GM23338 (cell line): ENCODE measurements at regions not wholly inside any gene's neighbourhood (a gene's known extent, or its start where the extent isn't known, plus 50 kb on each side); places are given as distances from the start of the nearest gene placed in this dataset.
A peak's percentile ranks its signal among the peaks of the same experiment; 100 is the strongest.

Experiments used
- ATAC-seq: fragments of 200-7000 bp; cut with Tn5 transposase; 3 replicates; pipeline ENCODE4 v1.9.1; 2020
- DNase-seq: peaks from one replicate; pipeline ENCODE4 v3.0.0-alpha.2; 2015; ENCODE audit warnings: low spot score
- H2AFZ ChIP-seq: fragments of 200-600 bp; sonication (generic); 2 replicates; pipeline ENCODE4 v1.8.0; 2016; ENCODE audit warnings: antibody characterized with exemption, mild to moderate bottlenecking, moderate library complexity
- H3F3A ChIP-seq: fragments of 200-600 bp; sonication (generic); replicated peaks from 2 replicates; pipeline ENCODE4 v1.8.0; 2017; ENCODE audit warnings: antibody characterized with exemption, mixed run types, low read depth
- H3K27ac ChIP-seq: fragments of 200-600 bp; sonication (generic); 2 replicates; pipeline ENCODE4 v1.6.1; 2016; ENCODE audit warnings: low read depth
- H3K27me3 ChIP-seq: fragments of 200-600 bp; sonication (generic); 2 replicates; pipeline ENCODE4 v1.8.0; 2016; ENCODE audit warnings: mild to moderate bottlenecking, mixed run types, moderate library complexity; ENCODE audit not compliant: insufficient read depth
- H3K36me3 ChIP-seq: fragments of 200-600 bp; sonication (generic); 2 replicates; pipeline ENCODE4 v1.8.0; 2016; ENCODE audit warnings: mild to moderate bottlenecking; ENCODE audit not compliant: insufficient read depth
- H3K4me1 ChIP-seq: fragments of 200-600 bp; sonication (generic); 2 replicates; pipeline ENCODE4 v1.8.0; 2016; ENCODE audit warnings: mild to moderate bottlenecking, moderate library complexity; ENCODE audit not compliant: insufficient read depth
- H3K4me2 ChIP-seq: fragments of 200-600 bp; sonication (generic); 2 replicates; pipeline ENCODE4 v1.7.1; 2017; ENCODE audit warnings: mixed run types
- H3K4me3 ChIP-seq: fragments of 200-600 bp; sonication (generic); 2 replicates; pipeline ENCODE4 v1.6.1; 2016; ENCODE audit warnings: mixed run types
- H3K79me2 ChIP-seq: fragments of 200-600 bp; sonication (generic); replicated peaks from 2 replicates; pipeline ENCODE4 v1.8.0; 2017; ENCODE audit warnings: mild to moderate bottlenecking; ENCODE audit not compliant: insufficient read depth
- H3K9me2 ChIP-seq: fragments of 200-600 bp; sonication (generic); 2 replicates; pipeline ENCODE4 v1.8.0; 2017; ENCODE audit not compliant: insufficient read depth
- H4K20me1 ChIP-seq: fragments of 200-600 bp; sonication (generic); replicated peaks from 2 replicates; pipeline ENCODE4 v1.8.0; 2017; ENCODE audit warnings: mild to moderate bottlenecking; ENCODE audit not compliant: insufficient read depth
- H3K27ac Mint-ChIP-seq: 2 replicates; pipeline ENCODE4 v1.8.0; 2020; ENCODE audit warnings: inconsistent platforms, mild to moderate bottlenecking, moderate library complexity, mixed read lengths
- H3K27me3 Mint-ChIP-seq: 3 replicates; pipeline ENCODE4 v1.8.0; 2022; ENCODE audit warnings: low read depth, mild to moderate bottlenecking, moderate library complexity, mixed read lengths, inconsistent platforms; ENCODE audit not compliant: insufficient read depth, poor library complexity
- H3K36me3 Mint-ChIP-seq: 3 replicates; pipeline ENCODE4 v1.8.0; 2021; ENCODE audit warnings: low read depth, mild to moderate bottlenecking, inconsistent platforms, moderate library complexity, mixed read lengths
- H3K4me1 Mint-ChIP-seq: 3 replicates; pipeline ENCODE4 v1.8.0; 2020; ENCODE audit warnings: mild to moderate bottlenecking, inconsistent platforms, mixed read lengths
- H3K4me3 Mint-ChIP-seq: 3 replicates; pipeline ENCODE4 v1.8.0; 2021; ENCODE audit warnings: moderate library complexity, mild to moderate bottlenecking, inconsistent platforms, mixed read lengths
- H3K9me3 Mint-ChIP-seq: 3 replicates; pipeline ENCODE4 v1.8.0; 2020; ENCODE audit warnings: moderate library complexity, mild to moderate bottlenecking, inconsistent platforms, mixed read lengths
- EZH2 ChIP-seq: fragments of 200-600 bp; sonication (generic); IDR thresholded peaks from one replicate; pipeline ENCODE4 v1.8.0; 2017; ENCODE audit warnings: antibody characterized with exemption, mild to moderate bottlenecking, low read depth; ENCODE audit not compliant: unreplicated experiment
- EZH2phosphoT487 ChIP-seq: fragments of 200-600 bp; sonication (generic); IDR thresholded peaks from one replicate; pipeline ENCODE4 v1.8.1; 2018; ENCODE audit warnings: antibody characterized with exemption; ENCODE audit not compliant: unreplicated experiment
- NANOG ChIP-seq: IDR thresholded peaks from 2 replicates; pipeline ENCODE4 v1.6.1; 2016; ENCODE audit warnings: antibody characterized with exemption, borderline replicate concordance
- ZNF114 ChIP-seq: fragments of 250-450 bp; sonication (Bioruptor Pico); IDR thresholded peaks from 2 replicates; pipeline ENCODE4 v1.5.0; 2020; ENCODE audit warnings: mild to moderate bottlenecking, moderate library complexity
- ZNF331 ChIP-seq: fragments of 250-450 bp; sonication (Bioruptor Pico); IDR thresholded peaks from 2 replicates; pipeline ENCODE4 v1.5.0; 2020; ENCODE audit warnings: low read depth, mild to moderate bottlenecking, moderate library complexity
- TF ChIP-seq, protein P1 (sequence below): fragments of 250-450 bp; sonication (Bioruptor Pico); IDR thresholded peaks from 2 replicates; pipeline ENCODE4 v1.5.0; 2020; ENCODE audit warnings: mild to moderate bottlenecking, moderate library complexity
- TF ChIP-seq, protein P2 (sequence below): IDR thresholded peaks from 2 replicates; pipeline ENCODE4 v1.6.1; 2016; ENCODE audit warnings: antibody characterized with exemption
- TF ChIP-seq, protein P3 (sequence below), 2 experiments: fragments of 200-600 bp in 1 of 2; sonication (generic) in 1 of 2; conservative IDR thresholded peaks; 2 replicates each; pipeline versions ENCODE4 v1.5.1 to v1.6.1; 2016 to 2017; ENCODE audit warnings: antibody characterized with exemption in 2 of 2, low read depth in 2 of 2, mild to moderate bottlenecking in 2 of 2, moderate library complexity in 1 of 2

DNA sequence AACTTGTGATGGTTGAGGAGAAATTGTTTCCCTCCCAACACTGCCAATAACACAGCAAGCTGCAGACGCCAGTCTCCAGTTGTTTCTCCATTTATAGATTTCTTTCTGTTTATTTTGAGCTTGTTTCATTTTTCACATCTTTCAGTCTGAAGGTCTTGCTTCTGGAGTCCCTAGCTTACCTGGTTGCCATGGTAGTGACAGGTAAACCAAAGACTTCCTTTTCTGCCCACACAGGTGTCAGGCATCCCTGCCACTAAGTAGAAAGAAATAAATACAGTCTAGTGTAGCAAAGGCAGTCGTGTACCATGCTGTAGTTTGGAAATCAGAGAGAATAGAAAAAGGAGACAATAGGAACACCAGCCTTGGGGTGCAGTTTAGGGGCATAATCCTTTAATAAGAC lies 82.8 kb downstream of the MARCHF4 start:
- ATAC-seq: no peak
- Histone ChIP-seq H2AFZ (no peak overlapping the region), H3K4me3 (no peak overlapping the region), H3K27ac (no peak overlapping the region), H3K4me1 (peaks cover 36% of the 10 kb centered on the region), H3K79me2 (no peaks in the 10 kb centered on the region), H4K20me1 (no peaks in the 10 kb centered on the region), H3K9me2 (no peaks in the 10 kb centered on the region), H3K36me3 (no peaks in the 10 kb centered on the region), H3F3A (no peaks in the 10 kb centered on the region), H3K4me2 (peak overlapping the region; percentile 49; the same call in 1 of the 2 replicates), H3K27me3 (no peaks in the 10 kb centered on the region)
- Mint-ChIP-seq H3K4me1 (peaks cover 31% of the 10 kb centered on the region), H3K9me3 (no peaks in the 10 kb centered on the region), H3K36me3 (no peaks in the 10 kb centered on the region), H3K27me3 (peaks cover 12% of the 10 kb centered on the region), H3K27ac (no peak overlapping the region), H3K4me3 (no peak overlapping the region)
- TF ChIP-seq EZH2phosphoT487 (no peak), EZH2 (no peak), NANOG (no peak), ZNF331 (CRISPR knock-in tag) (no peak), ZNF114 (CRISPR knock-in tag) (no peak)
- TF ChIP-seq, protein P1, sequence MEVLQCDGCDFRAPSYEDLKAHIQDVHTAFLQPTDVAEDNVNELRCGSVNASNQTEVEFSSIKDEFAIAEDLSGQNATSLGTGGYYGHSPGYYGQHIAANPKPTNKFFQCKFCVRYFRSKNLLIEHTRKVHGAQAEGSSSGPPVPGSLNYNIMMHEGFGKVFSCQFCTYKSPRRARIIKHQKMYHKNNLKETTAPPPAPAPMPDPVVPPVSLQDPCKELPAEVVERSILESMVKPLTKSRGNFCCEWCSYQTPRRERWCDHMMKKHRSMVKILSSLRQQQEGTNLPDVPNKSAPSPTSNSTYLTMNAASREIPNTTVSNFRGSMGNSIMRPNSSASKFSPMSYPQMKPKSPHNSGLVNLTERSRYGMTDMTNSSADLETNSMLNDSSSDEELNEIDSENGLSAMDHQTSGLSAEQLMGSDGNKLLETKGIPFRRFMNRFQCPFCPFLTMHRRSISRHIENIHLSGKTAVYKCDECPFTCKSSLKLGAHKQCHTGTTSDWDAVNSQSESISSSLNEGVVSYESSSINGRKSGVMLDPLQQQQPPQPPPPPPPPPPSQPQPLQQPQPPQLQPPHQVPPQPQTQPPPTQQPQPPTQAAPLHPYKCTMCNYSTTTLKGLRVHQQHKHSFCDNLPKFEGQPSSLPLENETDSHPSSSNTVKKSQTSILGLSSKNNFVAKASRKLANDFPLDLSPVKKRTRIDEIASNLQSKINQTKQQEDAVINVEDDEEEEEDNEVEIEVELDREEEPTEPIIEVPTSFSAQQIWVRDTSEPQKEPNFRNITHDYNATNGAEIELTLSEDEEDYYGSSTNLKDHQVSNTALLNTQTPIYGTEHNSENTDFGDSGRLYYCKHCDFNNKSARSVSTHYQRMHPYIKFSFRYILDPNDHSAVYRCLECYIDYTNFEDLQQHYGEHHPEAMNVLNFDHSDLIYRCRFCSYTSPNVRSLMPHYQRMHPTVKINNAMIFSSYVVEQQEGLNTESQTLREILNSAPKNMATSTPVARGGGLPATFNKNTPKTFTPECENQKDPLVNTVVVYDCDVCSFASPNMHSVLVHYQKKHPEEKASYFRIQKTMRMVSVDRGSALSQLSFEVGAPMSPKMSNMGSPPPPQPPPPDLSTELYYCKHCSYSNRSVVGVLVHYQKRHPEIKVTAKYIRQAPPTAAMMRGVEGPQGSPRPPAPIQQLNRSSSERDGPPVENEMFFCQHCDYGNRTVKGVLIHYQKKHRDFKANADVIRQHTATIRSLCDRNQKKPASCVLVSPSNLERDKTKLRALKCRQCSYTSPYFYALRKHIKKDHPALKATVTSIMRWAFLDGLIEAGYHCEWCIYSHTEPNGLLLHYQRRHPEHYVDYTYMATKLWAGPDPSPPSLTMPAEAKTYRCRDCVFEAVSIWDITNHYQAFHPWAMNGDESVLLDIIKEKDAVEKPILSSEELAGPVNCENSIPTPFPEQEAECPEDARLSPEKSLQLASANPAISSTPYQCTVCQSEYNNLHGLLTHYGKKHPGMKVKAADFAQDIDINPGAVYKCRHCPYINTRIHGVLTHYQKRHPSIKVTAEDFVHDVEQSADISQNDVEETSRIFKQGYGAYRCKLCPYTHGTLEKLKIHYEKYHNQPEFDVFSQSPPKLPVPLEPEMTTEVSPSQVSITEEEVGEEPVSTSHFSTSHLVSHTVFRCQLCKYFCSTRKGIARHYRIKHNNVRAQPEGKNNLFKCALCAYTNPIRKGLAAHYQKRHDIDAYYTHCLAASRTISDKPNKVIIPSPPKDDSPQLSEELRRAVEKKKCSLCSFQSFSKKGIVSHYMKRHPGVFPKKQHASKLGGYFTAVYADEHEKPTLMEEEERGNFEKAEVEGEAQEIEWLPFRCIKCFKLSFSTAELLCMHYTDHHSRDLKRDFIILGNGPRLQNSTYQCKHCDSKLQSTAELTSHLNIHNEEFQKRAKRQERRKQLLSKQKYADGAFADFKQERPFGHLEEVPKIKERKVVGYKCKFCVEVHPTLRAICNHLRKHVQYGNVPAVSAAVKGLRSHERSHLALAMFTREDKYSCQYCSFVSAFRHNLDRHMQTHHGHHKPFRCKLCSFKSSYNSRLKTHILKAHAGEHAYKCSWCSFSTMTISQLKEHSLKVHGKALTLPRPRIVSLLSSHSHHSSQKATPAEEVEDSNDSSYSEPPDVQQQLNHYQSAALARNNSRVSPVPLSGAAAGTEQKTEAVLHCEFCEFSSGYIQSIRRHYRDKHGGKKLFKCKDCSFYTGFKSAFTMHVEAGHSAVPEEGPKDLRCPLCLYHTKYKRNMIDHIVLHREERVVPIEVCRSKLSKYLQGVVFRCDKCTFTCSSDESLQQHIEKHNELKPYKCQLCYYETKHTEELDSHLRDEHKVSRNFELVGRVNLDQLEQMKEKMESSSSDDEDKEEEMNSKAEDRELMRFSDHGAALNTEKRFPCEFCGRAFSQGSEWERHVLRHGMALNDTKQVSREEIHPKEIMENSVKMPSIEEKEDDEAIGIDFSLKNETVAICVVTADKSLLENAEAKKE (CRISPR knock-in tag): no peak
- TF ChIP-seq, protein P2, sequence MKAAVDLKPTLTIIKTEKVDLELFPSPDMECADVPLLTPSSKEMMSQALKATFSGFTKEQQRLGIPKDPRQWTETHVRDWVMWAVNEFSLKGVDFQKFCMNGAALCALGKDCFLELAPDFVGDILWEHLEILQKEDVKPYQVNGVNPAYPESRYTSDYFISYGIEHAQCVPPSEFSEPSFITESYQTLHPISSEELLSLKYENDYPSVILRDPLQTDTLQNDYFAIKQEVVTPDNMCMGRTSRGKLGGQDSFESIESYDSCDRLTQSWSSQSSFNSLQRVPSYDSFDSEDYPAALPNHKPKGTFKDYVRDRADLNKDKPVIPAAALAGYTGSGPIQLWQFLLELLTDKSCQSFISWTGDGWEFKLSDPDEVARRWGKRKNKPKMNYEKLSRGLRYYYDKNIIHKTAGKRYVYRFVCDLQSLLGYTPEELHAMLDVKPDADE: no peak
- TF ChIP-seq, protein P3, sequence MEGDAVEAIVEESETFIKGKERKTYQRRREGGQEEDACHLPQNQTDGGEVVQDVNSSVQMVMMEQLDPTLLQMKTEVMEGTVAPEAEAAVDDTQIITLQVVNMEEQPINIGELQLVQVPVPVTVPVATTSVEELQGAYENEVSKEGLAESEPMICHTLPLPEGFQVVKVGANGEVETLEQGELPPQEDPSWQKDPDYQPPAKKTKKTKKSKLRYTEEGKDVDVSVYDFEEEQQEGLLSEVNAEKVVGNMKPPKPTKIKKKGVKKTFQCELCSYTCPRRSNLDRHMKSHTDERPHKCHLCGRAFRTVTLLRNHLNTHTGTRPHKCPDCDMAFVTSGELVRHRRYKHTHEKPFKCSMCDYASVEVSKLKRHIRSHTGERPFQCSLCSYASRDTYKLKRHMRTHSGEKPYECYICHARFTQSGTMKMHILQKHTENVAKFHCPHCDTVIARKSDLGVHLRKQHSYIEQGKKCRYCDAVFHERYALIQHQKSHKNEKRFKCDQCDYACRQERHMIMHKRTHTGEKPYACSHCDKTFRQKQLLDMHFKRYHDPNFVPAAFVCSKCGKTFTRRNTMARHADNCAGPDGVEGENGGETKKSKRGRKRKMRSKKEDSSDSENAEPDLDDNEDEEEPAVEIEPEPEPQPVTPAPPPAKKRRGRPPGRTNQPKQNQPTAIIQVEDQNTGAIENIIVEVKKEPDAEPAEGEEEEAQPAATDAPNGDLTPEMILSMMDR (conservative IDR thresholded peaks at IDR 0.05; ENCODE audit: low read depth in 2 of 2): no peak
- DNase-seq: peak; percentile 39
